ENCODE measurements at regions not wholly inside any gene's neighbourhood (a gene's known extent, or its start where the extent isn't known, plus 50 kb on each side); places are given as distances from the start of the nearest gene placed in this dataset.
"Not testable (repeated sequence)": the region's sequence is repeated elsewhere in the genome, so short reads cannot be mapped to it uniquely, and the experiment has no call there.

DNA sequence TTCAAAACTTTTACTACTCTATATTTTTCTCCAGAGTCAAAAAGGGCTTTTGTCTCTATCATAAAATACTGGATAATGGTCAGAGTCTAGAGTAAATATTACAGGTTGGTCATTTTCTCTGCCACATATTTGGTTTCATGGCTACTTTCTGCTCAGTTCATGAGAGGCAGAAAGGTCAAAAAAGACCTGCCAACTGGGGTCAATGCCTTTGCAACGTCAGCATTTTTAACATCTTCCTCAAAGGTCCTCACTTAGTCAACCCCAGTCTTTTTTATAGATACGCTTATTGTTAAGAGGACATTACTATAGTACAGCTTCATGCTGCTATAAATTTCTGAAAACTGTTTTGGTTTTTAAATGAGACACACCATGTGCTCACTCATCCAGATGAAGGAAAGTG is 312.1 kb upstream of the ARHGEF26 start (continued):
- TF ChIP-seq, protein P1, sequence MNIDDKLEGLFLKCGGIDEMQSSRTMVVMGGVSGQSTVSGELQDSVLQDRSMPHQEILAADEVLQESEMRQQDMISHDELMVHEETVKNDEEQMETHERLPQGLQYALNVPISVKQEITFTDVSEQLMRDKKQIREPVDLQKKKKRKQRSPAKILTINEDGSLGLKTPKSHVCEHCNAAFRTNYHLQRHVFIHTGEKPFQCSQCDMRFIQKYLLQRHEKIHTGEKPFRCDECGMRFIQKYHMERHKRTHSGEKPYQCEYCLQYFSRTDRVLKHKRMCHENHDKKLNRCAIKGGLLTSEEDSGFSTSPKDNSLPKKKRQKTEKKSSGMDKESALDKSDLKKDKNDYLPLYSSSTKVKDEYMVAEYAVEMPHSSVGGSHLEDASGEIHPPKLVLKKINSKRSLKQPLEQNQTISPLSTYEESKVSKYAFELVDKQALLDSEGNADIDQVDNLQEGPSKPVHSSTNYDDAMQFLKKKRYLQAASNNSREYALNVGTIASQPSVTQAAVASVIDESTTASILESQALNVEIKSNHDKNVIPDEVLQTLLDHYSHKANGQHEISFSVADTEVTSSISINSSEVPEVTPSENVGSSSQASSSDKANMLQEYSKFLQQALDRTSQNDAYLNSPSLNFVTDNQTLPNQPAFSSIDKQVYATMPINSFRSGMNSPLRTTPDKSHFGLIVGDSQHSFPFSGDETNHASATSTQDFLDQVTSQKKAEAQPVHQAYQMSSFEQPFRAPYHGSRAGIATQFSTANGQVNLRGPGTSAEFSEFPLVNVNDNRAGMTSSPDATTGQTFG (tag by site-specific recombination; IDR thresholded peaks at IDR 0.05; ENCODE audit: borderline replicate concordance), result no peak

DNA sequence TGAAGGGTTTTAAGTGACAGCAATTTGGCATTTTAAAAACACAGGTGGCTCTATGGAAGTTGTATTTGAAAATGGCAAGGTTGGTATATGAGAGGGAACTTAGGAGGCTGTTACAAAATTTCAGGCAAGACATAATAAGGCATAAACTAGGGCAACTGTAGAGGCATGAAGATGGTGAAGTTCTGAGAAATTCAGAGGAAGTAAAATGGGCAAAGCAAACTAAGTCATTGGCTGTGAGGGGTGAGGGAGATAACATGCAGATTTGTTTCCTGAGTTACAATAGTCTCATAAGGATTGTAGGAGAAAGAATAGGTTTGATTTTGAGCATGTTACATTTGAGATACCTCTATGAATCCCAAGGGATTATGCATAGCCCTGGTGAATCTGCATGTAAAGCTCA is 302.9 kb upstream of the ARHGEF26 start:
- H3K27ac ChIP-seq (ENCODE audit: extremely low read depth, low read depth, low read length), result no peak overlapping the region
- H3K4me1 ChIP-seq (ENCODE audit: control insufficient read depth, insufficient read depth, low read length), result no peaks in the 10 kb centered on the region
- no peaks in the 10 kb centered on the region for H3K9me3 ChIP-seq (ENCODE audit: control insufficient read depth, insufficient read depth, low read depth, low read length)
- no peak for TF ChIP-seq ZNF2 (tag by site-specific recombination; IDR thresholded peaks at IDR 0.05)
- TF ChIP-seq ZFP41 (tag by site-specific recombination; IDR thresholded peaks at IDR 0.05; ENCODE audit: borderline replicate concordance), result no peak
- TF ChIP-seq ZNF211 (tag by site-specific recombination; IDR thresholded peaks at IDR 0.05; ENCODE audit: low read depth), result no peak
- no peak for TF ChIP-seq ZNF76 (tag by site-specific recombination; IDR thresholded peaks at IDR 0.05; ENCODE audit: borderline replicate concordance, low read depth)
- no peak for TF ChIP-seq ZBTB48 (tag by site-specific recombination; IDR thresholded peaks at IDR 0.05)
- TF ChIP-seq, protein P2, sequence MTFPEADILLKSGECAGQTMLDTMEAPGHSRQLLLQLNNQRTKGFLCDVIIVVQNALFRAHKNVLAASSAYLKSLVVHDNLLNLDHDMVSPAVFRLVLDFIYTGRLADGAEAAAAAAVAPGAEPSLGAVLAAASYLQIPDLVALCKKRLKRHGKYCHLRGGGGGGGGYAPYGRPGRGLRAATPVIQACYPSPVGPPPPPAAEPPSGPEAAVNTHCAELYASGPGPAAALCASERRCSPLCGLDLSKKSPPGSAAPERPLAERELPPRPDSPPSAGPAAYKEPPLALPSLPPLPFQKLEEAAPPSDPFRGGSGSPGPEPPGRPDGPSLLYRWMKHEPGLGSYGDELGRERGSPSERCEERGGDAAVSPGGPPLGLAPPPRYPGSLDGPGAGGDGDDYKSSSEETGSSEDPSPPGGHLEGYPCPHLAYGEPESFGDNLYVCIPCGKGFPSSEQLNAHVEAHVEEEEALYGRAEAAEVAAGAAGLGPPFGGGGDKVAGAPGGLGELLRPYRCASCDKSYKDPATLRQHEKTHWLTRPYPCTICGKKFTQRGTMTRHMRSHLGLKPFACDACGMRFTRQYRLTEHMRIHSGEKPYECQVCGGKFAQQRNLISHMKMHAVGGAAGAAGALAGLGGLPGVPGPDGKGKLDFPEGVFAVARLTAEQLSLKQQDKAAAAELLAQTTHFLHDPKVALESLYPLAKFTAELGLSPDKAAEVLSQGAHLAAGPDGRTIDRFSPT (tag by site-specific recombination; IDR thresholded peaks at IDR 0.05), result no peak
- no peak for TF ChIP-seq ZNF501 (tag by site-specific recombination; IDR thresholded peaks at IDR 0.05)
- no peak for TF ChIP-seq ZNF791 (tag by site-specific recombination; IDR thresholded peaks at IDR 0.05)
- ChIA-PET CTCF (no interaction called here), POLR2A (no interaction called here)
- no peaks in the 10 kb centered on the region for H3K36me3 ChIP-seq (ENCODE audit: control insufficient read depth in 2 of 2, insufficient read depth in 1 of 2, low read length in 2 of 2)
- no peak overlapping the region for H3K4me3 ChIP-seq (ENCODE audit: low read depth, low read length)

- H3K36me3 ChIP-seq (ENCODE audit: control insufficient read depth in 2 of 2, insufficient read depth in 1 of 2, low read length in 2 of 2), result no peaks in the 10 kb centered on the region
- no peak for TF ChIP-seq SALL2 (tag by site-specific recombination; IDR thresholded peaks at IDR 0.05; ENCODE audit: borderline replicate concordance)
- TF ChIP-seq TRIM28 (IDR thresholded peaks at IDR 0.05; ENCODE audit: borderline replicate concordance, low read length), result no peak
- no peak for TF ChIP-seq ZSCAN23 (tag by site-specific recombination; IDR thresholded peaks at IDR 0.05)
- no peak for TF ChIP-seq ZNF585B (tag by site-specific recombination; IDR thresholded peaks at IDR 0.05)
- TF ChIP-seq ZNF221 (tag by site-specific recombination; IDR thresholded peaks at IDR 0.05; ENCODE audit: borderline replicate concordance), result no peak
- TF ChIP-seq, protein P3, sequence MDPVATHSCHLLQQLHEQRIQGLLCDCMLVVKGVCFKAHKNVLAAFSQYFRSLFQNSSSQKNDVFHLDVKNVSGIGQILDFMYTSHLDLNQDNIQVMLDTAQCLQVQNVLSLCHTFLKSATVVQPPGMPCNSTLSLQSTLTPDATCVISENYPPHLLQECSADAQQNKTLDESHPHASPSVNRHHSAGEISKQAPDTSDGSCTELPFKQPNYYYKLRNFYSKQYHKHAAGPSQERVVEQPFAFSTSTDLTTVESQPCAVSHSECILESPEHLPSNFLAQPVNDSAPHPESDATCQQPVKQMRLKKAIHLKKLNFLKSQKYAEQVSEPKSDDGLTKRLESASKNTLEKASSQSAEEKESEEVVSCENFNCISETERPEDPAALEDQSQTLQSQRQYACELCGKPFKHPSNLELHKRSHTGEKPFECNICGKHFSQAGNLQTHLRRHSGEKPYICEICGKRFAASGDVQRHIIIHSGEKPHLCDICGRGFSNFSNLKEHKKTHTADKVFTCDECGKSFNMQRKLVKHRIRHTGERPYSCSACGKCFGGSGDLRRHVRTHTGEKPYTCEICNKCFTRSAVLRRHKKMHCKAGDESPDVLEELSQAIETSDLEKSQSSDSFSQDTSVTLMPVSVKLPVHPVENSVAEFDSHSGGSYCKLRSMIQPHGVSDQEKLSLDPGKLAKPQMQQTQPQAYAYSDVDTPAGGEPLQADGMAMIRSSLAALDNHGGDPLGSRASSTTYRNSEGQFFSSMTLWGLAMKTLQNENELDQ (tag by site-specific recombination; IDR thresholded peaks at IDR 0.05; ENCODE audit: low read depth), result no peak
- TF ChIP-seq GLI2 (tag by site-specific recombination; IDR thresholded peaks at IDR 0.05; ENCODE audit: borderline replicate concordance, low read depth), result no peak
- H3K4me1 ChIP-seq (ENCODE audit: control insufficient read depth, insufficient read depth, low read length), result no peaks in the 10 kb centered on the region
- CTCF ChIA-PET, result no interaction called here
- H3K27ac ChIP-seq (ENCODE audit: extremely low read depth, low read depth, low read length), result no peak overlapping the region
- no peak overlapping the region for H3K4me3 ChIP-seq (ENCODE audit: low read depth, low read length)
- H3K9me3 ChIP-seq (ENCODE audit: control insufficient read depth, insufficient read depth, low read depth, low read length), result no peaks in the 10 kb centered on the region
- POLR2A ChIA-PET, result no interaction called here
These were observed 301.2 kb upstream of the ARHGEF26 start for GRCh38 chr3:153820035-153820434.

DNA sequence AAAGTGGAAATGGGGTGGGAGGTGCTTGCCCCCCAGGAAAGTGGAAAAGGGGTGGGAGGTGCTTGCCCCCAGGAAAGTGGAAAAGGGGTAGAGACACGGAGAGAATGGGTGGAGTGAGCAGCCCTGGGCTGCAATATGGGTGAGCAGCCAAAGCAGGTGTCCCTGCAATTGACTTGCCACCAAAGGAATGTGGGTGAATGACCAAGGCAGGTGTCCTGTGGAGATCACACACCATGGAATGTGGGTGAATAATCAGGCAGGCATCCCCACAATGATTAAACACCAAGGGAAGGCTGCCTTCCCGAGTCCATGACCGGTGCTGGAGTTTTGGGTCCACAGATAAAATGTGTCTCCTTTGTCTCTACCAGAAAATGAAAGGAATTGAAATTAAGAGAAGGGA is 292.8 kb upstream of the ARHGEF26 start:
- CTCF ChIA-PET; H3K4me1 ChIP-seq (ENCODE audit: control insufficient read depth, insufficient read depth, low read length); H3K36me3 ChIP-seq (ENCODE audit: control insufficient read depth in 2 of 2, insufficient read depth in 1 of 2, low read length in 2 of 2); POLR2A ChIA-PET; H3K27ac ChIP-seq (ENCODE audit: extremely low read depth, low read depth, low read length); H3K4me3 ChIP-seq (ENCODE audit: low read depth, low read length); H3K9me3 ChIP-seq (ENCODE audit: control insufficient read depth, insufficient read depth, low read depth, low read length): not testable (repeated sequence)

All from HEK293 (cell line).